Smooth muscle cell (in vitro differentiated cells): ENCODE measurements at regions not wholly inside any gene's neighbourhood (a gene's known extent, or its start where the extent isn't known, plus 50 kb on each side); places are given as distances from the start of the nearest gene placed in this dataset.

Source experiments
- DNase-seq: peaks from one replicate; lab custom pipeline; 2025; ENCODE audit not compliant: unreplicated experiment; lab: John Stamatoyannopoulos, UW
- H2AFZ ChIP-seq: fragments of 200-600 bp; sonication (generic); 2 replicates; pipeline ENCODE4 v1.6.0; 2016; ENCODE audit warnings: antibody characterized with exemption, low read depth, mild to moderate bottlenecking
- H3F3A ChIP-seq: fragments of 200-600 bp; sonication (generic); 2 replicates; pipeline ENCODE4 v1.6.0; 2017; ENCODE audit warnings: antibody characterized with exemption, low read depth
- H3K27ac ChIP-seq: fragments of 200-600 bp; sonication (generic); 2 replicates; pipeline ENCODE4 v1.5.1; 2016; ENCODE audit warnings: low read depth, mild to moderate bottlenecking
- H3K27me3 ChIP-seq: fragments of 200-600 bp; sonication (generic); 2 replicates; pipeline ENCODE4 v1.6.1; 2016; ENCODE audit warnings: low read depth, mild to moderate bottlenecking
- H3K36me3 ChIP-seq: fragments of 200-600 bp; sonication (generic); 2 replicates; pipeline ENCODE4 v1.5.1; 2016; ENCODE audit warnings: low read depth
- H3K4me1 ChIP-seq: fragments of 200-600 bp; sonication (generic); 2 replicates; pipeline ENCODE4 v1.5.1; 2016; ENCODE audit warnings: low read depth
- H3K4me2 ChIP-seq: fragments of 200-600 bp; sonication (generic); 2 replicates; pipeline ENCODE4 v1.6.0; 2016; ENCODE audit warnings: mild to moderate bottlenecking
- H3K4me3 ChIP-seq: fragments of 200-600 bp; sonication (generic); 2 replicates; pipeline ENCODE4 v1.5.1; 2016; ENCODE audit warnings: mild to moderate bottlenecking
- H3K79me2 ChIP-seq: fragments of 200-600 bp; sonication (generic); 2 replicates; pipeline ENCODE4 v1.6.0; 2016; ENCODE audit warnings: low read depth, mild to moderate bottlenecking
- H3K9ac ChIP-seq: fragments of 200-600 bp; sonication (generic); 2 replicates; pipeline ENCODE4 v1.6.0; 2016; ENCODE audit warnings: low read depth
- H3K9me3 ChIP-seq: fragments of 200-600 bp; sonication (generic); replicated peaks from 2 replicates; pipeline ENCODE4 v1.5.1; 2016; ENCODE audit warnings: low read depth
- H4K20me1 ChIP-seq: fragments of 200-600 bp; sonication (generic); 2 replicates; pipeline ENCODE4 v1.6.0; 2016; ENCODE audit warnings: low read depth
- CTCF ChIP-seq: fragments of 200-600 bp; sonication (generic); IDR thresholded peaks from 2 replicates; pipeline ENCODE4 v1.5.1; 2017; ENCODE audit warnings: borderline replicate concordance, mild to moderate bottlenecking, antibody characterized with exemption; ENCODE audit not compliant: insufficient read depth, poor library complexity, severe bottlenecking
- WGBS: methylation state at CpG from one replicate; pipeline ENCODE4 v1.1.7; 2016; ENCODE audit warnings: low lambda C conversion rate; 5-methylcytosine and 5-hydroxymethylcytosine counted together

- H3K36me3 ChIP-seq: no peaks in the 10 kb centered on the region
- 85% methylated on average over 5 of the region's 5 CpGs for WGBS
- TF ChIP-seq CTCF: no peak
- H3K9ac ChIP-seq: no peak overlapping the region
- peaks cover 99% of the 10 kb centered on the region for H4K20me1 ChIP-seq
- no peak for DNase-seq
- no peaks in the 10 kb centered on the region for H3F3A ChIP-seq
- H3K79me2 ChIP-seq: peaks cover 81% of the 10 kb centered on the region
- H3K4me3 ChIP-seq: no peak overlapping the region
- no peak overlapping the region for H2AFZ ChIP-seq
- no peaks in the 10 kb centered on the region for H3K27me3 ChIP-seq
- H3K4me2 ChIP-seq: no peak overlapping the region
- no peaks in the 10 kb centered on the region for H3K4me1 ChIP-seq
- no peak overlapping the region for H3K27ac ChIP-seq
- no peaks in the 10 kb centered on the region for H3K9me3 ChIP-seq
These were observed 80.0 kb downstream of the NAV1 start for GRCh38 chr1:201618905-201619304.

GRCh38 chr1:201619513-201619912, 80.6 kb downstream of the NAV1 start:
- H3F3A ChIP-seq: no peaks in the 10 kb centered on the region
- H3K4me3 ChIP-seq: no peak overlapping the region
- H3K79me2 ChIP-seq: peaks cover 78% of the 10 kb centered on the region
- H3K9ac ChIP-seq: no peak overlapping the region
- 83% methylated on average over 1 of the region's 1 CpG for WGBS
- H3K27me3 ChIP-seq: no peaks in the 10 kb centered on the region
- H3K27ac ChIP-seq: no peak overlapping the region
- H3K4me2 ChIP-seq: peak overlapping the region; percentile 4
- H3K4me1 ChIP-seq: no peaks in the 10 kb centered on the region
- H4K20me1 ChIP-seq: peaks cover 95% of the 10 kb centered on the region
- no peak overlapping the region for H2AFZ ChIP-seq
- no peaks in the 10 kb centered on the region for H3K36me3 ChIP-seq
- no peaks in the 10 kb centered on the region for H3K9me3 ChIP-seq
- no peak for TF ChIP-seq CTCF
- DNase-seq: no peak

- Histone ChIP-seq H3K79me2 (peaks cover 57% of the 10 kb centered on the region), H3K4me2 (no peak overlapping the region), H4K20me1 (peaks cover 86% of the 10 kb centered on the region), H3K4me3 (no peak overlapping the region), H3F3A (peaks cover 21% of the 10 kb centered on the region), H2AFZ (no peak overlapping the region), H3K36me3 (no peaks in the 10 kb centered on the region), H3K4me1 (peaks cover 4% of the 10 kb centered on the region), H3K27ac (no peak overlapping the region), H3K9ac (no peak overlapping the region), H3K27me3 (no peaks in the 10 kb centered on the region), H3K9me3 (no peaks in the 10 kb centered on the region)
- TF ChIP-seq CTCF: no peak
- DNase-seq: no peak
- 89% methylated on average over 4 of the region's 4 CpGs for WGBS
These were observed 83.4 kb downstream of the NAV1 start for GRCh38 chr1:201622353-201622752.

GRCh38 chr1:201622824-201623223, 83.9 kb downstream of the NAV1 start:
- Histone ChIP-seq H3K4me1 (peaks cover 4% of the 10 kb centered on the region), H3K36me3 (no peaks in the 10 kb centered on the region), H3F3A (peaks cover 21% of the 10 kb centered on the region), H3K4me2 (no peak overlapping the region), H3K27me3 (no peaks in the 10 kb centered on the region), H3K9ac (no peak overlapping the region), H3K9me3 (no peaks in the 10 kb centered on the region), H3K27ac (no peak overlapping the region), H3K4me3 (no peak overlapping the region), H4K20me1 (peaks cover 82% of the 10 kb centered on the region), H3K79me2 (peaks cover 57% of the 10 kb centered on the region), H2AFZ (no peak overlapping the region)
- 97% methylated on average over 15 of the region's 15 CpGs for WGBS
- no peak for TF ChIP-seq CTCF
- DNase-seq: no peak
